ENCODE measurements at regions not wholly inside any gene's neighbourhood (a gene's known extent, or its start where the extent isn't known, plus 50 kb on each side); places are given as distances from the start of the nearest gene placed in this dataset.

- no peak overlapping the region for H3K4me3 ChIP-seq (ENCODE audit: severe bottlenecking)
- no peak for ATAC-seq (ENCODE audit: low read depth)
- no peak for TF ChIP-seq CTCF (IDR thresholded peaks at IDR 0.05; ENCODE audit: poor library complexity, severe bottlenecking)
Measured at GRCh38 chr18:64240316-64240715, 91.4 kb upstream of the LINC00305 start.

GRCh38 chr18:64238076-64238475, 89.2 kb upstream of the LINC00305 start:
- ATAC-seq (ENCODE audit: low read depth) (no peak), DNase-seq (ENCODE audit: low spot score) (no peak)
- TF ChIP-seq CTCF (IDR thresholded peaks at IDR 0.05; ENCODE audit: poor library complexity, severe bottlenecking): no peak

More at GRCh38 chr18:64240316-64240715, 91.4 kb upstream of the LINC00305 start:
- Histone ChIP-seq H3K36me3 (ENCODE audit: low read depth) (no peaks in the 10 kb centered on the region), H3K9me3 (ENCODE audit: severe bottlenecking) (no peaks in the 10 kb centered on the region), H3K4me1 (ENCODE audit: insufficient read depth, poor library complexity, severe bottlenecking) (no peaks in the 10 kb centered on the region), H3K27ac (ENCODE audit: poor library complexity, severe bottlenecking) (no peak overlapping the region), H3K27me3 (ENCODE audit: insufficient read depth, poor library complexity, severe bottlenecking) (no peaks in the 10 kb centered on the region)
- no peak for DNase-seq (ENCODE audit: low spot score)

GRCh38 chr18:64234321-64234720, 85.4 kb upstream of the LINC00305 start:
- Histone ChIP-seq H3K27me3 (ENCODE audit: insufficient read depth, poor library complexity, severe bottlenecking) (no peaks in the 10 kb centered on the region), H3K4me3 (ENCODE audit: severe bottlenecking) (no peak overlapping the region), H3K9me3 (ENCODE audit: severe bottlenecking) (no peaks in the 10 kb centered on the region), H3K4me1 (ENCODE audit: insufficient read depth, poor library complexity, severe bottlenecking) (no peaks in the 10 kb centered on the region), H3K27ac (ENCODE audit: poor library complexity, severe bottlenecking) (no peak overlapping the region), H3K36me3 (ENCODE audit: low read depth) (no peaks in the 10 kb centered on the region)
- ATAC-seq (ENCODE audit: low read depth) (no peak), DNase-seq (ENCODE audit: low spot score) (no peak)
- TF ChIP-seq CTCF (IDR thresholded peaks at IDR 0.05; ENCODE audit: poor library complexity, severe bottlenecking): no peak

More at GRCh38 chr18:64238076-64238475, 89.2 kb upstream of the LINC00305 start:
- Histone ChIP-seq H3K27me3 (ENCODE audit: insufficient read depth, poor library complexity, severe bottlenecking) (no peaks in the 10 kb centered on the region), H3K9me3 (ENCODE audit: severe bottlenecking) (no peaks in the 10 kb centered on the region), H3K36me3 (ENCODE audit: low read depth) (no peaks in the 10 kb centered on the region), H3K27ac (ENCODE audit: poor library complexity, severe bottlenecking) (no peak overlapping the region), H3K4me3 (ENCODE audit: severe bottlenecking) (no peak overlapping the region), H3K4me1 (ENCODE audit: insufficient read depth, poor library complexity, severe bottlenecking) (no peaks in the 10 kb centered on the region)

DNA sequence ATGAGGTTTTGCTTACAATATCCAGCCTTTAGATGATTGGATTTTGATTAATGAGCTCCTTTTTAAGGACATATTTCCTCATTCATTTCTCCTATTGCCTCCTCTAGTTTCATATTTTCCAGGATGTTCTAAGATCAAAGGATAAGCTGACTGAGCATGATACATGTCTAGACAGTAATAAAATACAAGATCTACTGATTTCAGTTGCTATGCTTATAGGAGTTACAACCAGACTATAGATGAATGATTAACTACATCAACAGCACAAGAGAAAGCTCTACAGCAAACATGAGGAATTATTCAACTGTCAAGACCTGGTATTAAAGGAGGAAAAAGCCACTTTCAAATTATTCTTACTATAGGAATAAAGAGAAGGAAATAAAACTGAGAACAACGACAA, 85.0 kb upstream of the LINC00305 start:
- Histone ChIP-seq H3K4me3 (ENCODE audit: severe bottlenecking) (no peak overlapping the region), H3K4me1 (ENCODE audit: insufficient read depth, poor library complexity, severe bottlenecking) (no peaks in the 10 kb centered on the region), H3K36me3 (ENCODE audit: low read depth) (no peaks in the 10 kb centered on the region), H3K9me3 (ENCODE audit: severe bottlenecking) (no peaks in the 10 kb centered on the region), H3K27me3 (ENCODE audit: insufficient read depth, poor library complexity, severe bottlenecking) (no peaks in the 10 kb centered on the region), H3K27ac (ENCODE audit: poor library complexity, severe bottlenecking) (no peak overlapping the region)
- DNase-seq (ENCODE audit: low spot score) (no peak), ATAC-seq (ENCODE audit: low read depth) (no peak)
- no peak for TF ChIP-seq CTCF (IDR thresholded peaks at IDR 0.05; ENCODE audit: poor library complexity, severe bottlenecking)

DNA sequence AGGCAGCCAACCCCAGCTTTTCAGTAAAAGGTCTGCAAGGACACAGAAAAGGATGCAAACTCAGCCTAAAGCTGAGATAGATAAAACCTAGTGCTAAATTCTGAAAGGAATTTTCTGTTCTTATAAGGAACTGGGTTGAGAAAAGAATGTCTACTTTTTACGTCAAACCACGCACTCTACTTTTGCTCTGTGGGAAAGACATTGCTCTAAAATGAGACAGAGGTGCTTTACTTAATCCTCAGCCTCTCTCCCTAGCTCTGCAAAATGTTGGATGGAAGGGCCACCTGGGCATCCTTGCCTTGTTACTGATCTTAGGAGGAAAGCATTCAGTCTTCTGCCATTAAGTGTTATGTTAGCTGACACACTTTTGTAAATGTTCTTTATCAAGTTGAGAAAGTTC, 72.1 kb upstream of the LINC00305 start:
- no peak for TF ChIP-seq CTCF (IDR thresholded peaks at IDR 0.05; ENCODE audit: poor library complexity, severe bottlenecking)
- DNase-seq (ENCODE audit: low spot score): no peak
- no peak for ATAC-seq (ENCODE audit: low read depth)

More for the DNA sequence above, 72.1 kb upstream of the LINC00305 start:
- no peaks in the 10 kb centered on the region for H3K9me3 ChIP-seq (ENCODE audit: severe bottlenecking)
- no peaks in the 10 kb centered on the region for H3K36me3 ChIP-seq (ENCODE audit: low read depth)
- no peak overlapping the region for H3K27ac ChIP-seq (ENCODE audit: poor library complexity, severe bottlenecking)
- H3K4me3 ChIP-seq (ENCODE audit: severe bottlenecking): no peak overlapping the region
- no peaks in the 10 kb centered on the region for H3K27me3 ChIP-seq (ENCODE audit: insufficient read depth, poor library complexity, severe bottlenecking)
- no peaks in the 10 kb centered on the region for H3K4me1 ChIP-seq (ENCODE audit: insufficient read depth, poor library complexity, severe bottlenecking)

All from RWPE2 (cell line).